IMR-90 (cell line): ENCODE measurements at regions not wholly inside any gene's neighbourhood (a gene's known extent, or its start where the extent isn't known, plus 50 kb on each side); places are given as distances from the start of the nearest gene placed in this dataset.

Source experiments
- ATAC-seq: fragments of 200-7000 bp; cut with Tn5 transposase; 2 replicates; pipeline ENCODE4 v1.9.1; 2020; ENCODE audit warnings: low read depth, mild to moderate bottlenecking, moderate library complexity
- BruUV-seq: library from RNA; stranded (reverse); fragments of 400-500 nt; replicated peaks from 2 replicates; lab custom pipeline; 2021; lab: Mats Ljungman, UMichigan
- CTCF ChIA-PET: fragments of 300-600 bp; formaldehyde crosslinking; extraction: SDS; loops from one replicate; lab custom pipeline; 2021; ENCODE audit warnings: antibody characterized with exemption; lab: Yijun Ruan, JAX
- POLR2A ChIA-PET: fragments of 300-600 bp; sonication (Branson Sonifier 250); formaldehyde crosslinking; loops from one replicate; lab custom pipeline; 2022; ENCODE audit warnings: antibody characterized with exemption; ENCODE audit not compliant: unreplicated experiment; lab: Charles Lee
- DNase-seq: peaks from one replicate; pipeline ENCODE4 v3.0.0; 2013
- H2AFZ ChIP-seq: replicated peaks from 2 replicates; pipeline ENCODE3; 2013; ENCODE audit warnings: low read length, mild to moderate bottlenecking; ENCODE audit not compliant: poor library complexity
- H2AK5ac ChIP-seq: 2 replicates; pipeline ENCODE4 v1.6.1; 2013; ENCODE audit warnings: low read depth, low read length, inconsistent platforms
- H2AK9ac ChIP-seq: replicated peaks from 2 replicates; pipeline ENCODE3; 2013; ENCODE audit warnings: mild to moderate bottlenecking, low read depth, low read length, moderate library complexity; ENCODE audit not compliant: poor library complexity
- H2BK120ac ChIP-seq: 2 replicates; pipeline ENCODE4 v1.6.1; 2013; ENCODE audit warnings: low read depth, low read length, inconsistent platforms
- H2BK15ac ChIP-seq: 3 replicates; pipeline ENCODE4 v1.6.1; 2013; ENCODE audit warnings: low read depth, low read length, inconsistent platforms
- H2BK20ac ChIP-seq: 2 replicates; pipeline ENCODE4 v1.6.1; 2013; ENCODE audit warnings: low read depth, mild to moderate bottlenecking, inconsistent platforms, low read length, moderate library complexity
- H2BK5ac ChIP-seq: 2 replicates; pipeline ENCODE4 v1.6.1; 2013; ENCODE audit warnings: mild to moderate bottlenecking, low read depth, low read length, inconsistent platforms; ENCODE audit not compliant: poor library complexity, severe bottlenecking
- H3K14ac ChIP-seq: replicated peaks from 2 replicates; pipeline ENCODE4 v1.6.1; 2013; ENCODE audit warnings: low read depth, low read length, inconsistent platforms
- H3K18ac ChIP-seq: 2 replicates; pipeline ENCODE4 v1.6.1; 2013; ENCODE audit warnings: low read depth, low read length, control low read depth
- H3K23ac ChIP-seq: 2 replicates; pipeline ENCODE4 v1.6.1; 2013; ENCODE audit warnings: low read depth, low read length, inconsistent platforms
- H3K27ac ChIP-seq: 2 replicates; pipeline ENCODE4 v1.5.1; 2013; ENCODE audit warnings: mild to moderate bottlenecking, control low read depth, low read length; ENCODE audit not compliant: insufficient read depth
- H3K27me3 ChIP-seq: 2 replicates; pipeline ENCODE4 v1.6.1; 2013; ENCODE audit warnings: low read length; ENCODE audit not compliant: control insufficient read depth, insufficient read depth
- H3K36me3 ChIP-seq: 2 replicates; pipeline ENCODE4 v1.6.1; 2013; ENCODE audit warnings: low read length, mixed read lengths; ENCODE audit not compliant: control insufficient read depth, insufficient read depth
- H3K4ac ChIP-seq: 2 replicates; pipeline ENCODE4 v1.6.1; 2013; ENCODE audit warnings: low read depth, low read length, inconsistent platforms
- H3K4me1 ChIP-seq: 2 replicates; pipeline ENCODE4 v1.6.1; 2013; ENCODE audit warnings: low read length, mixed read lengths; ENCODE audit not compliant: control insufficient read depth, insufficient read depth
- H3K4me2 ChIP-seq: 2 replicates; pipeline ENCODE4 v1.6.1; 2013; ENCODE audit warnings: low read depth, mild to moderate bottlenecking, control low read depth, low read length, moderate library complexity
- H3K4me3 ChIP-seq: 2 replicates; pipeline ENCODE4 v1.5.1; 2013; ENCODE audit warnings: low read depth, mild to moderate bottlenecking, control low read depth, low read length, moderate library complexity; ENCODE audit not compliant: insufficient read depth
- H3K56ac ChIP-seq: 2 replicates; pipeline ENCODE4 v1.6.1; 2013; ENCODE audit warnings: low read length, inconsistent platforms; ENCODE audit not compliant: insufficient read depth; ENCODE audit errors: extremely low read depth
- H3K79me1 ChIP-seq, 2 experiments: 2 replicates each; pipeline ENCODE4 v1.6.1; 2013; ENCODE audit warnings: low read length in 2 of 2, inconsistent platforms in 1 of 2, low read depth in 1 of 2
- H3K9ac ChIP-seq: 2 replicates; pipeline ENCODE4 v1.6.1; 2013; ENCODE audit warnings: low read depth, low read length, control low read depth
- H3K9me1 ChIP-seq: 2 replicates; pipeline ENCODE4 v1.6.1; 2013; ENCODE audit warnings: low read length, inconsistent platforms; ENCODE audit not compliant: insufficient read depth
- H3K9me3 ChIP-seq: 2 replicates; pipeline ENCODE4 v1.6.1; 2013; ENCODE audit warnings: low read length; ENCODE audit not compliant: control insufficient read depth, insufficient read depth
- H4K20me1 ChIP-seq: 2 replicates; pipeline ENCODE4 v1.6.1; 2013; ENCODE audit warnings: low read length, inconsistent platforms; ENCODE audit not compliant: insufficient read depth
- H4K5ac ChIP-seq: 2 replicates; pipeline ENCODE4 v1.6.1; 2013; ENCODE audit warnings: mild to moderate bottlenecking, low read depth, low read length, control low read depth
- H4K8ac ChIP-seq, 2 experiments: 2 replicates each; pipeline ENCODE4 v1.6.1; 2013; ENCODE audit warnings: low read depth in 2 of 2, low read length in 2 of 2, control low read depth in 1 of 2, inconsistent platforms in 1 of 2
- H4K91ac ChIP-seq: 2 replicates; pipeline ENCODE4 v1.6.1; 2013; ENCODE audit warnings: low read depth, low read length, inconsistent platforms; ENCODE audit not compliant: insufficient read depth
- CEBPB ChIP-seq: IDR thresholded peaks from 2 replicates; pipeline ENCODE4 v1.6.1; 2012; ENCODE audit warnings: low read depth, low read length, improper control_type of control experiment
- CHD1 ChIP-seq: IDR thresholded peaks from 2 replicates; pipeline ENCODE4 v1.6.1; 2012; ENCODE audit warnings: low read depth, low read length, improper control_type of control experiment
- FOS ChIP-seq: fragments of 150-350 bp; IDR thresholded peaks from 2 replicates; pipeline ENCODE4 v1.6.1; 2016; ENCODE audit warnings: low read depth, low read length
- MAFK ChIP-seq: IDR thresholded peaks from 2 replicates; pipeline ENCODE4 v1.6.1; 2012; ENCODE audit warnings: low read depth, low read length, improper control_type of control experiment
- MAZ ChIP-seq: IDR thresholded peaks from 2 replicates; pipeline ENCODE4 v1.6.1; 2012; ENCODE audit warnings: low read depth, mild to moderate bottlenecking, low read length, improper control_type of control experiment, moderate library complexity, borderline replicate concordance
- MXI1 ChIP-seq: IDR thresholded peaks from 2 replicates; pipeline ENCODE4 v1.6.1; 2012; ENCODE audit warnings: low read depth, mild to moderate bottlenecking, low read length, moderate library complexity, borderline replicate concordance
- NFE2L2 ChIP-seq: fragments of 150-350 bp; IDR thresholded peaks from 2 replicates; pipeline ENCODE4 v1.6.1; 2016; ENCODE audit warnings: low read depth, mild to moderate bottlenecking, low read length
- POLR2A ChIP-seq: IDR thresholded peaks from 2 replicates; pipeline ENCODE4 v1.6.1; 2012; ENCODE audit warnings: mild to moderate bottlenecking, low read depth, low read length
- RAD21 ChIP-seq: IDR thresholded peaks from 2 replicates; pipeline ENCODE4 v1.6.1; 2012; ENCODE audit warnings: low read length, improper control_type of control experiment
- RCOR1 ChIP-seq: IDR thresholded peaks from 2 replicates; pipeline ENCODE4 v1.6.1; 2012; ENCODE audit warnings: mild to moderate bottlenecking, low read length, improper control_type of control experiment; ENCODE audit not compliant: insufficient replicate concordance
- RFX5 ChIP-seq: IDR thresholded peaks from 2 replicates; pipeline ENCODE4 v1.8.0; 2012; ENCODE audit warnings: low read depth, mild to moderate bottlenecking, low read length, moderate library complexity
- SMC3 ChIP-seq: fragments of 150-350 bp; IDR thresholded peaks from 2 replicates; pipeline ENCODE4 v1.6.1; 2016; ENCODE audit warnings: low read depth, mild to moderate bottlenecking, antibody characterized with exemption, low read length, moderate library complexity
- WGBS, 2 experiments: methylation state at CpG; one replicate each; pipeline versions ENCODE4 v1.1.5 to v1.1.7; 2013; ENCODE audit warnings: missing lambda C conversion rate in 2 of 2; ENCODE audit not compliant: insufficient read length in 1 of 2; ENCODE audit errors: extremely low coverage in 2 of 2; 5-methylcytosine and 5-hydroxymethylcytosine counted together
- dilution Hi-C: fragments of 300-500 bp; cut with HindIII; formaldehyde crosslinking; loops from one replicate; pipeline ENCODE4 v1.14.3; 2018; ENCODE audit warnings: low sequenced_read_pairs; ENCODE audit not compliant: unreplicated experiment
- in situ Hi-C: fragments of 300-500 bp; cut with MboI; formaldehyde crosslinking; loops from 3 replicates; pipeline ENCODE4 v1.14.3; 2019; ENCODE audit warnings: low sequenced_read_pairs, inconsistent platforms, mixed read lengths
- intact Hi-C: fragments of 100-400 bp; cut with micrococcal nuclease; formaldehyde crosslinking; loops from 2 replicates; pipeline ENCODE4 v1.10.0; 2022
- TF ChIP-seq, protein P1 (sequence below): fragments of 150-350 bp; IDR thresholded peaks from 2 replicates; pipeline ENCODE4 v1.6.1; 2017; ENCODE audit warnings: mild to moderate bottlenecking, antibody characterized with exemption, low read length, low read depth
- TF ChIP-seq, protein P2 (sequence below): fragments of 150-350 bp; IDR thresholded peaks from 2 replicates; pipeline ENCODE4 v1.6.1; 2016; ENCODE audit warnings: low read depth, mild to moderate bottlenecking, low read length, moderate library complexity, borderline replicate concordance
- TF ChIP-seq, protein P3 (sequence below): conservative IDR thresholded peaks from 2 replicates; pipeline ENCODE4 v1.5.1; 2012; ENCODE audit warnings: mild to moderate bottlenecking, low read depth, low read length, improper control_type of control experiment

DNA sequence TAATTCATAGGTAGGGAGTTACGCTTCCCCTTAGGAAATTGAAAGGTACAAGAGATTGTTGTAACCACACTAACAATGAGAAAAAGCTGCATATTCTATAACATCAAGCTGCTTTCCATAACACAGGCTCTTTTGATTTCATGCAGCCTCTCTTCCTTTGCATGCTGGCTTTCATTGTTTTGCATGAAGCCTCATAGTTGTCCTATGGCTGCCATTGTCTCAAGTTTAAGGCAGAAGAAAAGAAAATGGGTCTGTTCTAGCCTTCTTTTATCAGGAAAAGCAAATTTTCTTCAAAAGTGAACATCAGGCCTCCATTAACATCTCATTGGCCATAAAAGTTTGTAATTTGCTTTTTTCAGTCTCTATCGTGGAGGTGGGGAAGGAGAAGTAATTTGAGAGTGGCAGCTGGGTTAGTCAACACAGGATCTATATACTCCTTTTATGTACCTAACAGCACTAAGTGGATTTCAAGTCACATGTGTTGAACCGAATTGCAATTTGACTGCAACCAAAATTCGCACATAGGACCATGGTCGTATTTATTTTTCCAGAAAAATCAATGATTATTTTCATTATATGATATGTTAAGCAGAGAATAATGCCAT lies 248.5 kb upstream of the RND3 start:
- CTCF ChIA-PET, result no interaction called here

More for the DNA sequence above, 248.5 kb upstream of the RND3 start:
- no peak overlapping the region for H3K4me3 ChIP-seq
- no peak overlapping the region for H4K8ac ChIP-seq
- H2BK5ac ChIP-seq, result no peak overlapping the region
- no peak overlapping the region for H3K4me2 ChIP-seq
- H3K9me3 ChIP-seq, result no peaks in the 10 kb centered on the region
- H2BK20ac ChIP-seq, result no peak overlapping the region
- no peak for TF ChIP-seq MXI1
- TF ChIP-seq, protein P1, sequence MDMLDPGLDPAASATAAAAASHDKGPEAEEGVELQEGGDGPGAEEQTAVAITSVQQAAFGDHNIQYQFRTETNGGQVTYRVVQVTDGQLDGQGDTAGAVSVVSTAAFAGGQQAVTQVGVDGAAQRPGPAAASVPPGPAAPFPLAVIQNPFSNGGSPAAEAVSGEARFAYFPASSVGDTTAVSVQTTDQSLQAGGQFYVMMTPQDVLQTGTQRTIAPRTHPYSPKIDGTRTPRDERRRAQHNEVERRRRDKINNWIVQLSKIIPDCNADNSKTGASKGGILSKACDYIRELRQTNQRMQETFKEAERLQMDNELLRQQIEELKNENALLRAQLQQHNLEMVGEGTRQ, result no peak
- no peak for TF ChIP-seq NFE2L2
- TF ChIP-seq, protein P2, sequence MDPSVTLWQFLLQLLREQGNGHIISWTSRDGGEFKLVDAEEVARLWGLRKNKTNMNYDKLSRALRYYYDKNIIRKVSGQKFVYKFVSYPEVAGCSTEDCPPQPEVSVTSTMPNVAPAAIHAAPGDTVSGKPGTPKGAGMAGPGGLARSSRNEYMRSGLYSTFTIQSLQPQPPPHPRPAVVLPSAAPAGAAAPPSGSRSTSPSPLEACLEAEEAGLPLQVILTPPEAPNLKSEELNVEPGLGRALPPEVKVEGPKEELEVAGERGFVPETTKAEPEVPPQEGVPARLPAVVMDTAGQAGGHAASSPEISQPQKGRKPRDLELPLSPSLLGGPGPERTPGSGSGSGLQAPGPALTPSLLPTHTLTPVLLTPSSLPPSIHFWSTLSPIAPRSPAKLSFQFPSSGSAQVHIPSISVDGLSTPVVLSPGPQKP, result no peak
- TF ChIP-seq CEBPB, result no peak
- TF ChIP-seq RCOR1, result no peak
- no peak for TF ChIP-seq SMC3
- TF ChIP-seq RFX5, result no peak
- no peak for TF ChIP-seq RAD21
- no peak for TF ChIP-seq MAFK
- TF ChIP-seq CHD1, result no peak
- TF ChIP-seq MAZ, result no peak
- TF ChIP-seq POLR2A, result no peak
- TF ChIP-seq, protein P3, sequence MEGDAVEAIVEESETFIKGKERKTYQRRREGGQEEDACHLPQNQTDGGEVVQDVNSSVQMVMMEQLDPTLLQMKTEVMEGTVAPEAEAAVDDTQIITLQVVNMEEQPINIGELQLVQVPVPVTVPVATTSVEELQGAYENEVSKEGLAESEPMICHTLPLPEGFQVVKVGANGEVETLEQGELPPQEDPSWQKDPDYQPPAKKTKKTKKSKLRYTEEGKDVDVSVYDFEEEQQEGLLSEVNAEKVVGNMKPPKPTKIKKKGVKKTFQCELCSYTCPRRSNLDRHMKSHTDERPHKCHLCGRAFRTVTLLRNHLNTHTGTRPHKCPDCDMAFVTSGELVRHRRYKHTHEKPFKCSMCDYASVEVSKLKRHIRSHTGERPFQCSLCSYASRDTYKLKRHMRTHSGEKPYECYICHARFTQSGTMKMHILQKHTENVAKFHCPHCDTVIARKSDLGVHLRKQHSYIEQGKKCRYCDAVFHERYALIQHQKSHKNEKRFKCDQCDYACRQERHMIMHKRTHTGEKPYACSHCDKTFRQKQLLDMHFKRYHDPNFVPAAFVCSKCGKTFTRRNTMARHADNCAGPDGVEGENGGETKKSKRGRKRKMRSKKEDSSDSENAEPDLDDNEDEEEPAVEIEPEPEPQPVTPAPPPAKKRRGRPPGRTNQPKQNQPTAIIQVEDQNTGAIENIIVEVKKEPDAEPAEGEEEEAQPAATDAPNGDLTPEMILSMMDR, result no peak
- TF ChIP-seq FOS, result no peak
- H3K4me1 ChIP-seq, result no peaks in the 10 kb centered on the region
- H2AFZ ChIP-seq, result no peak overlapping the region
- no peak overlapping the region for H3K14ac ChIP-seq
- no peak overlapping the region for H2AK9ac ChIP-seq
- H3K36me3 ChIP-seq, result no peaks in the 10 kb centered on the region
- no peak overlapping the region for H2BK120ac ChIP-seq
- no peak overlapping the region for H2AK5ac ChIP-seq
- dilution Hi-C loops (no loop called here), intact Hi-C loops (loop anchor here (2.0 kb wide), 1 partner anchor 31 kb away; no protein-coding TSS in a partner anchor), in situ Hi-C loops (no loop called here)
- H4K91ac ChIP-seq, result no peak overlapping the region
- no peak overlapping the region for H3K56ac ChIP-seq
- no peaks in the 10 kb centered on the region for H3K79me1 ChIP-seq
- H3K9me1 ChIP-seq, result no peaks in the 10 kb centered on the region
- no peak overlapping the region for H2BK15ac ChIP-seq
- no peak overlapping the region for H3K9ac ChIP-seq
- no peaks in the 10 kb centered on the region for H4K20me1 ChIP-seq
- H3K4ac ChIP-seq, result no peak overlapping the region
- POLR2A ChIA-PET, result no interaction called here
- H3K23ac ChIP-seq, result no peak overlapping the region
- H3K18ac ChIP-seq, result no peak overlapping the region
- no peak for DNase-seq
- H3K27me3 ChIP-seq, result no peaks in the 10 kb centered on the region
- H4K5ac ChIP-seq, result no peak overlapping the region
- no TSS peak for BruUV-seq
- no peak overlapping the region for H3K27ac ChIP-seq
- no peak for ATAC-seq
- WGBS, 2 experiments, result no CpG with 5 or more reads among the region's 5 CpGs
